ENCODE measurements at regions not wholly inside any gene's neighbourhood (a gene's known extent, or its start where the extent isn't known, plus 50 kb on each side); places are given as distances from the start of the nearest gene placed in this dataset.

DNA sequence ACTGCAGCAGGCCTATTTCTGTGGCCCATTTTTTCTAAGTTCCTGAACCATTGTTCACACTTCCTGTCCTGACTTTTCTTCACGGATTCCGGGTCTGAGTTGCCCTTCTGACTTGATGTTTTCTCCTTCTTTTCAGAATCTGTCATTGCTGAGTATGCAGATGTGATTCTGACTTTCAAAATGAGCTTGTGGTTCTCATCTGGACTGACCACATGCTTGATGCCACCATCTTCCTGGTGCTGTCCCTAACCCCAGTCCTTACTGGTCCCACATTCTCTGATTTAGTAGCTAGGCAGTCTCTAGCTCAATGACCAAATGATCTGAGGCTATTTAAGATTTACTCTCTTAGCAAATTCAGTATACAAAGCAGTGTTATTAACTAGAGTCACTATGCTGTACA is 822.3 kb upstream of the TENM3 start:
- no peak for DNase-seq

DNA sequence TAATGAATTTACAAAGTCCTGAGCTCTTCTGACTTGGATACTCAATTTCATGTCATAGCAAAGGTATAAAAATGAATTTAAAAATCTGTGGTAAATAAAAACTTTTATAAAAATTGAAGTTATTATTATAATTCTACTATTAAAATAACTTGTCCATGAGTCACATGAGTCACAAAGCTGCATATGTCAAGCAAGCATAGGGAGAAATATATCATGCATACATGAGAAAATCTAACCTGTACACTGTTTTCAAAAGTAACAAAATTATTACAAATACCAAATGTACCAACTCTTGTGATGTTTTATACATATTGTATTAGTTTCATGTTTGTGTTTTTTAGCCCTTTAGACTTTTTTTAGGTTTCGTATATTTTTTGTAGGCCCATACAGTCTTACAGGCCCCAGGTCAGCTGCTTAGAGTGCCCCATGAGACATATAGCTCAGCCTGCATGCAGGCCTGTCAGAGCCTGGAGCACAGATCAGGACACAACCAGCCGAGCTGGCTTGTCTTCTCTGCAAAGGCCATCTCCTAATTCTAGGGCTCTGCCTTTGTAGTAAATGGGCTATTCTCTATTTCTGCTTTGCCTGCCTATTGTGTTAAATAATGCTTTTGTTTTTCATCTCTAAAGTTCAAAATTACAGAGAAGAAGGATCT is 818.7 kb upstream of the TENM3 start:
- no peak for DNase-seq

DNA sequence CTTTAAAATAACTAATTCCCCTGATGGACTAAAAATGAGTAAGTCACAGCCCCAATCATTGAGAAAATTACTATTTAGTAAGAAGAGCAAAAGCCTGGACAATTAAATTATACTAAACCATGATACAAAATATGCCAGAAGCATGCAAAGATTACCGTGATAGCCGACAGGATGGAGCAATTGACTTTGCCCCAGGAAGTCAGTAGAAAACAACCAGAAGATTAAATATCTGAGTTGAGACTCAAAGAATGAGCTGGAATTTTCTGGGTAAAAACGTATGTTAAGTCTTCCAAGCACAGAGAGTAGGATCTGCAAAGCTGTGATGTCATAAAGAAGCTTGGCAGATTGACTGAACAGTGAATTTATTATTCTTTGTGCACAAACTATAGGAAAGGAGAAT is 816.1 kb upstream of the TENM3 start:
- no peak for DNase-seq

DNA sequence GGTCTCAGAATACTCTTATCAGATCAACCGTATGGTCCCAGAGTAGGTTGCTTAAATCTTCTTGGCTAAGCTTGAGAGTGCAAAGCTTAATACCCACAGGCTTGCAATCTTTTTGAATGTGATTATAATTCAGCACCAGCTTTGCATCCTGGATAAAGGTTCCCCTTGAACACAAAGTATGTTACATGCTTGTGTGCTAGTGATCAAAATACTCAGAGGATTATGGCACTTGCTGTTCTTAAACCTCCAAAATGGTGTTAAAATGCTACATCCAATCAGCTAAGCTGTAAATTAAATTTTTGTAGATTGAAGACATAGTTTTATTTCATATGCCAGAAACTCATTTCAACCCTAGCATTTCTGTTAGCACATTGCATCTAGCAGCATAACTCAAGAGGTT is 812.2 kb upstream of the TENM3 start:
- DNase-seq, result no peak

DNA sequence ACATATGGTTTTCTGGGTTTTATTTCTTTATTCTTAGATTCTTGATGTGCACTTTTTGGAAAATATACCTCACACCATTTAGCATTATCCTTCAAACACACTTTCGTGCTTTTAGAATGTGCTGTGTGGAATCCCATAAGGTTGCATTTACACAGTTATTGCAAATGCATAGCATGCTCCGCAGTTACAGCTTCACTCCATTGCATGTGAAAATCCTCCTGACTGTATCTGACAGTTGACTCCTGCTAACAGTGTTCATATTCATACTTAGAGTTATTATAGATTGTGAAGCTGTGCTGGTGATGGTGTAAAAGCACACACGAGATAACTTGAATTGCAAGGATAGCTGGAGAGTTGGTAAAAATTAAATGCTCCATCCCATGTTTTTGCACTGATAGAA is 811.5 kb upstream of the TENM3 start:
- no peak for DNase-seq

DNA sequence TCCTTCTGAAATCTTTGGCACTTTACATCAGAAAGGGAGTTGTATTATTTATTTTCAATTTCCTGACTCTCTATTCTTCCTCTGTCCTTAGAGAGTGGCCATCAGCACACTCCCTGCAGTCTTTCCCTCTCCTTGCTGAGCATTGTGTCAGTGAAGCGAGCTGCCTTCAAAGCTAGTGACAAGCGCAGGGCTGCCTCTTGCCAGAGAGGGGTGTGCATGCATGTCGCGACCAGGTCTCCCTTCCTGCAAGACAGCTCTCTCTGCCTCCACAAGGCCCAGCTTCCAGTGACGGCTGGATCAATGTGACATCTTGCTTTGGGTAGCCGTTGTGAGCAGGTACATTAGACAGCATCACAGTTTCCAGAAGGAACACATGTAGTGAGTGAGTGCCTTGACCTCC is 810.9 kb upstream of the TENM3 start:
- DNase-seq, result no peak

DNA sequence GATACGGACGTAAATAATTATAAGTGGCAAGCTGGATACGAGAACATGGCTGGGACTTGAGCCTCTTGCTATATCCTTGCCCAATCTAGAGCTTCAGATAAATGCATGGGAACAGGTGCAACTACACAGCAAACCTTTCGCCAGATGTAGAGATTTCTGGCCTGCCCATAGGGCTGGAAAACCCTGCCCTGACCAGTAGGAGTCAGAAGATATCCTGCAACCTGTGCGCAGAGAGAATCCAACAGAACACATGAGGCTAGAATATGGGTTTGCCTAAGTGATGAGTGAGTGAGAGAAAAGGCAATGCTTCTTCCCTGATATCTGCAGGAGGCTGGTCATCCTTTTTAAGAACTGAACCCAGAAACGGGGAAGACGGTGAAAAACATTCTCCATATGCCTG is 805.3 kb upstream of the TENM3 start:
- no peak for DNase-seq

DNA sequence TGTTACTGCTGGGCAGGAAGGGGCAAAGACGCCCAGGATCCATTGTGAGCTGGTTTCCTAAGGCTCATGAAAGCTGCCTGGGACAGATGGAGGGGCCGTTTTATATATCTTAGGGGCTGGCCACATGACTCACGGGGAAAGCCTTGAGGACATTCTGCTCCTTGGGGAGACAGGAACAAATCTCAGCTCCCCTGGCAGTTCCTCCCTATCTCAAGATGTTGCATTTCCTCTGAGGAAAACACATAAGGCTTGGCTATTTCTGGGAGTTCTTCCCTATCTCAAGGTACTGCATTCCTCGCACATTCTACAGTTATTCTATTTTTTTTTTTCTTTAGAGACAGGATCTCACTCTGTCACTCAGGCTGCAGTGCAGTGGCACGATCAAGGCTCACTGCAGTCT is 804.6 kb upstream of the TENM3 start:
- no peak for DNase-seq

DNA sequence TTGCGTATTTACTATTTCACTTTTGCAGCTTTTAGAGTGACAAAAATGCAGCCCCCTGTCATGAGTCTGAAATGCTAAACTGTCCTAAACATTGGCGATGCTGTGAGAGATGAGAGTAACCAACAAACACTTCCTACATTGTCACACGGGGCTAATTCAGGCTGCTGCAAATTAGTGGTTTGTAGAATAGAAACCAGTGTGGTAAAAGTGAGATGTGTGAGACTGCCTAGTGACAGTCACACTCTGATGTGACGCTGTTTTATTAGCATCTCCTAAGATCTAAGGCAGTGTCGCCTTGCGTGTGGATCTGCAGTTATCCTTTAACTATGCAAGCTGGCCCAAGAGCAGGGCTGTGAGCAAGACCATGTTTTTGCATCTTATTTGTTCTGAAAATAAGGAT is 800.2 kb upstream of the TENM3 start:
- DNase-seq, result no peak

DNA sequence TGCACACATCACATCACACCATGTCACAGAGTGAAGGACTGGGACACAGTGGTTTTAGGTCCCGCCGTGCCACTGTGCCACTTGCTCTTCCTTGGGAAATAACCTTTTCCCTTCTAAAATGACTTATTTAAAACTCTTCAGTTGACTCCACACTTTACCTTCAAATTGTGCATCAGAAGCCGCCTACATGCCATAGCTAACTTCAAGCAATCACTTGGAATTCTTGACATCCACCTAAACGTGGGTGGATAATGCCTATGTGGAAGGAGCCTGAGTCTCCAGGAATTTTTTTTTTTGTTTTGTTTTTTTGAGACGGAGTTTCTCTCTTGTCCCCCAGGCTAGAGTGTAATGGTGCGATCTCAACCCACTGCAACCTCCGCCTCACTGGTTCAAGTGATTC is 777.4 kb upstream of the TENM3 start:
- no peak for DNase-seq

DNA sequence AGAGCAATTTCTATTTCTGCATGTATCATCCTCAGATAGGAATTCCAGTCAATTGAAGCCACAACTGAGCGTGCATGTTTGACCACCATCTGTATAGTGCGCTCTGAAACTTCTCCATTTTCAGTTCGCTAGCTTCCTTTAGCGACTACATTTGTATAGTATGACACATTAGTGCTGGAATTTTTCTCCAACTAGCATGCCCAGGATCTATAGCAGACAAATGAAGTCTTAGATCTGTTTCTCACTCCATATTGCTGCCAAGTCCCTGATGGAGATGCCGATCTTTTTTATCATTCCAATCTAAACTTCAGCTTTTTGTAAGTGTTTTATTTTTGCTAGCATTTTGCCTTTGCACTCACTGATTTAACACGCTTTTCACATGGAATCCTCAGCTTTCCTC is 774.8 kb upstream of the TENM3 start:
- no peak for DNase-seq

DNA sequence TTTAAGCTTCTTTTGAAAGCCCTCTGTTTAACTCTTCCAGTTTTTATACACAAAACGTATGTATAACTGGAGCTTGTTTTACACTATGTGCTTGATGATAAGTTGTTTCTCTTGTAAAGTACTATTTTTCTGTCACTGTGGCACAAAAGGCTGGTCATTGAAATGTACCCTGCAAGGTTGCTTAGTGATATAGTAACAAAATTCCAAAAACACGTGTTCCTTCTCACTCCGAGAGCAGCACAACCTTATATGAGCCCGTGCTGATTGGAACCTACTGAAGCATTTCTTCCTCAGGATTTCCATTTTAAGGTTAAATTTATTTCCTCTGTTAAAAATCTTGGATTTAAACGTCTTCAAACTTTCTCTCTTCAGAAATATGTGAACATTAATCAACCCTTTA is 772.9 kb upstream of the TENM3 start:
- no peak for DNase-seq

DNA sequence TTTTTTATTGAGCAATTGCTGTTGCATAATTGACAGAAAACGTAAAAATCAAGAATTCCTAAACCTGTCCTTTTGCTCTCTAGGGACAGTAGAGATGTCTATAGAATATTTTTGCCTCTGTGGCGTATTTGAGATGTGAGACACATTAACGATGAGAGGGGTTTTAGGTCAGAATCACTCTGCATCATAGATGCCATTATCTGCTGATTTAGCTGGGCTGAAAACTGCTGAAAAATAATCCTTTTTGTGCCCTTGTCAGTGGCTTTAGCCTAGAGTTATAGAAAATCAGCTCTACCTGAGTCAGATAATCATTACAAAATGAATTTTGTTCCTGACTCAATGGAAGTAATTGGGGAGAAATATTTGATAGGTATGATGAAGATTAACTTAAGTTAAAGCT is 767.8 kb upstream of the TENM3 start:
- DNase-seq, result no peak

DNA sequence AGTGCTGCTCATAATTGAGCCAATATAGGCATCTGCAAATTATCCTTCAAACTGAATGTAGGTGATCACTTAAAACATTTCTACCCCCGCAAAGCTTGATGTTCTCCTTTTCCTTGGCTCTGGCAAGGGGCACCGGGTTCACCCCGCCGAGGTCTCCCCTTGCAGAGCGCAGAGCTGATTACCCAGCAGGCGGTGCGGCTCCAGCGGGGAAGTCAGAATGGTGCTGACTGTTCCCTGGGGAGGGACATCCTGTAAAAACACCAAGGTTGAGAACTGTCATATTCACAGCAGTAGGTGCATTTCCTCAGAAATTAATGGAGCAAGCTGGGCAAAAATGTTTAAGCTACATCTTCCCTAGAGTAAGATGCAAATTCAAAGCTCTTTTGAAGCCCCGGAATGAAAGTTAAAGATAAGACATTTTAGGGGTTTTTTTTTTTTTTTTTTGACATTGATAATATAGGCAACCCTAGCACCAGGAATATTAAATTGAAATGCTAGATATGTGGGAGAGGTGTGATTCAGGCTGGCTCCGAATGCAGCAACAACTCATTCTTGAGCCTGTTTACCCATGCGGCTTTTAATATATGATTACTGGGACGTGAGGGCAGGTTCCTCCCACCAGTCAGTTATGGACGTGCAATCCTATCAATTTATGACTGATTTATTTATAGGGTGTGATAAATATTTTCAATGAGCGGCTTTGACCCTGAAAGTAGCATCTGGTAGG is 767.3 kb upstream of the TENM3 start:
- no peak for DNase-seq

DNA sequence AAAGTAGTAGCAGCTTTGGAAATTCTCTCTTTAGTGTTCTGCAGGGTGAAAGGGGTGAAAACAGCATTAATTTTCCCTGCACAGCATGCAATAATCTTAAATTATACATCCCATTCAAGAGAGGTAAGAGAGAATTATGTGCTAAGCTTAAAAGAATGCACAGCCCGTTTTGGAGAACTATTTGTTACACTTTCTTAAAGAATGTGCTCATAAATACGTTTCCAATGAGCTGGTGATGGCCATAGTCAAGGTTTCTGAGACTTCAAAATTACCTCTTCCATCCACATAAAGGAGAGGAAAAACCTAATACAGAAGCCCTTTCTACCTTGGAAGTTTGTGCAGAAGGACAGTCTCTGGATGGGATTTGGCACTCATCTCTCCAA is 766.7 kb upstream of the TENM3 start:
- DNase-seq, result no peak

DNA sequence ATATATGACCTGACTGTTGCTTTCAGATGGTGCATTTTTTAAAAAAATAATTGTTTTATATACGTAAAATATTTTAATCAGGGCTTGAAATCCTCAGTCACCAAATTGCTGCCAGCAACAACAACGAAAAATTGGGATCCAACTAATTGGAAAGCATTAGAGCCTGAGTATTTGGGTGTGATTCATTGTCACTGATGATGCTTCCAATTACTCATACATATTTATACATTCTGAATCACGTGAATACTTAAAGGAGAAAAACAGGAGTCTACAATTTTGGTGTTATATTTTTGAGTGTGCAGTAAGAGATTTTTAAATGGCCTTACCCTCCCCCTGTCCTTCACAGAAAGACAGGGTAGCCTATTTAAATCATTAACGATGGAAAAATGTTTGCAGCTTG is 765.6 kb upstream of the TENM3 start:
- DNase-seq, result no peak

DNA sequence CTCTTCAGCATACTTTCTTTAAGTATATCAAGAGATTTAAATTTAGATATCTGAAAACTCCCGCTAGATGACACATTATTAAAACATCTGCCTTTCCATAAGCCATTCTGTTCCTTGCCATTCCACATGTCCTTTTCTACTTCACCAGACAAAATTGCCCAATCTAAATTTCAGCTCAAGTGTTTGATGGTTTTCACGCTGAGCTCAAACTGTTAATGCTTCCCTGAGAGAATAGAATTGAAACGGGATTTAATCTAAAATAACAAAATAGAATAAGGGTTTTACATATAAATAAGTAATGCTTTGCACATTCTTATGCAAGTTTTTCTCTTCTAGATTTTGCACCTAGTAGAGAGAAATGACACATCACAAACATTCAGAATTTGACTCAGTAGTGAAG is 764.5 kb upstream of the TENM3 start:
- DNase-seq, result no peak

DNA sequence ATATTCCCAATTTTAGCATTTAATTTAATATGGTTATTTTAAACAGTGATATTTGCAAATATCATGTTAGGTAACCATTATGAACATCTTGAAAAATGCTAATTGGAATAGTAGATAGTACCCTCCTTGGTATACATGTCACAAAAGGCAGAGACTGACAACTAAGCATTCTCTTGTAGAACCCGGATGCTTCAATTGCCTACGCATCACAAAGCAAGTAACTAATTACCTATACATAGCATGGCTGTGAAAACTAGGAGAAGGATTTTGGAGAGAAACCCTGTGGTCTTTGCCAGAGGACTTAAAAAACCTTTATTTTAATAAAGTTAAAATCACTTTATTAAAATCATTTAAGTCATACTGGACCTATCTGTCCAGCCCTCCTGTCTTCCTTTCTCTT is 764.1 kb upstream of the TENM3 start:
- DNase-seq, result no peak

DNA sequence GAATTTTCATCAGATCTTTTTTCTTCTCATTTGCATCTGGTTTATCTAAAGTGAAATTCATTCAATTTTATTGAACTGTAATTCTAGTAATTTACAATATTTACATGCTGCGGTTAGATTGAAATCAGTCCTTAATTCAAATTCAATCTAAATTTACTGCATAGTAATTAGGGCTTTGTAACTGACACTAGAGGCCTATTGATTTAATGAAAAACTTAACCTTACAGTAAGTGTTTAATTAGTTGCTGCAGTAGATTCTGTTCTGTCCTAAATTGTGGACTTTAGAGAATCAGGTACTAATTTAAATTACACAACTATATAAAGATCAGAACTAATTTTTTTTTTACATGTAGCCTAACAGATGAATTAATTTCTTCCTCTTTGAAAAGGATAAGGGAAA is 758.8 kb upstream of the TENM3 start:
- DNase-seq, result no peak

DNA sequence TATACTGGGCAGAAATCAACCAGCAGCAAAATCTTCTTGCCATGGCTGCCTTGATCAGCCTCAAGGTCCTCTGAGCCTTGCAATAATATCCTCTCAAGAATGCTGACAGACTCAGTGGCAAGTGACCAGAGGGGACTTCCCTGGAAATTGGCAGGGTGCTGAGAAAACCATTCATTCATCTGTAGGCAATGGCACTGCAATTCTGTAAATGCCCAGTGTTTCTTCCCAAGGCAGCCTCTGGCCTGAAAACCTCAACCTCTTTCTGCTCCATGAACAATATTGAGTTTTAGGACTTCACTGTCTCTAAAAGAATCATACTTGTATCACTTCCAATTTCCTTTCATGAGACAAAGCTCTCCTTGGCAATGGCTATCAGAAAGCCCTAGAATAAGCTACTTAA is 754.3 kb upstream of the TENM3 start:
- no peak for DNase-seq

DNA sequence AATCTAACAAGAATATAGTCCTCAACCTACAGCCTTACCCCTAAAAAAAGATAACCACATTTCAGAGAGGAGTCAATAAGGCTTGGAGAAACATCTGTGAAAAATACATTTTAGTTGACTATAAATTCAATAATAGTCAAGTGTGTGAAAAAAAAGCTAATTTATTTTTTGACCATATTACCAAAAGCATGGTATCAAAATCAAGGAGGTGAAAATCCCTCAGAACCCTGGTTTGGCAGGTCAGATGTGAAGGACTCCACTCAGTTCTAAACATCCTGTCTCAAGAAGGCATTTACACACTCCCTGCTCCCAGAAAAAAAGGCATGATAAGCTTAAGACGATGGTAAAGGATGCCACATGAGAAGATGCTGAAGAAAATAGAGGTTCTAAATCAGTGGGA is 745.1 kb upstream of the TENM3 start:
- DNase-seq, result no peak

DNA sequence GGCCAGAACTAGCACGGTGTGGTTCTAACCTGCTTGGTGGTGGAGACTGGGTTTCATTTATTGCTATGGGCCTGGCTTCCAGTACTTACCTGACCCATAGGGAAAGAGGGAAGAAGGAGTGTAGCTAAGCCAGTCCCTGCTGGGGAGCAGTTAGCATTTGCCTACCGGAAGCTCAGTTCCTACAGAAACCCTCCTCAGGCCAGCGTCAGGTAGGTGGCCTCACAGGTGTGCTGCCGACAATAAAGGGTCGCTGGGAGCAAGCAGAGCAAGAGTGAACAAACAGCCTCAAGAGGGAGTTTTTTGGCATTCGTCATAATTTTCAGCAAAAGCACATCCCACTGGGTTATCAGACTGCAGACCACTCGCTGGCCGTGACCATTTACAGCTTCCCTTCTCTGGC is 740.6 kb upstream of the TENM3 start:
- DNase-seq, result no peak

DNA sequence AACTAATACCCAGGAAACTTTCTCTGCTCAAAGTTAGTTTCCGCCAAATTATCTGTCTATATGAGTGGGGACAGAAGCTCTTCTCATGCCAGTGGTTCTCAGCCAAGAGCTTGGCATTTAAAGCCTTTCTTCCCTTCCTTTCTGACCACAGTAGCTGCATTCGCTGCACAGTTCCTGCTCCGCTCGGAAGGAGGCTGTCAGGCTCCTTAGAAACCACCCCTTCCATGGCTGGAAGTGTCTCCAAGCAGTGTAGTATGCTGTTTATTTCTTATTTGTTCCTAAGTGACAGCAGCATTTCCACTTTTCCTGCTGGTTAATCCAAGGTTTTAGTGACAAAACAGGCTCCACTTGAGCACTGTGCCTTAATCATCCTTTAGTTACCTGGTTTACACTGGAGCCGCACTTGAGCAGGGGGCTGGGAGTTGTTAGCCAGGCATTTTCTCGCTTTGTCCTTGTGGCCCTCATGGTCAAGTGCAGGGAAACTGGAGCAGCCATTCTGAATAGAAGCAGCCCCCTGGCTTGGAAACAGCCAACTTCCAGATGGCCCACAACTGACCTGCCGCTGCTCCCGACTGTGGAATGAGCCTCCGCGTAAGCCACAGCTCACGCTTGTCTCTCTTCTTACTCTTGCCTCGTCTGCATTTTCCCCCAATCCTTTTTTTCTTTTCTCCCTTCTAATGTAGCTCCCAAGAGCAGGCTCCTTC is 739.4 kb upstream of the TENM3 start:
- DNase-seq, result no peak

DNA sequence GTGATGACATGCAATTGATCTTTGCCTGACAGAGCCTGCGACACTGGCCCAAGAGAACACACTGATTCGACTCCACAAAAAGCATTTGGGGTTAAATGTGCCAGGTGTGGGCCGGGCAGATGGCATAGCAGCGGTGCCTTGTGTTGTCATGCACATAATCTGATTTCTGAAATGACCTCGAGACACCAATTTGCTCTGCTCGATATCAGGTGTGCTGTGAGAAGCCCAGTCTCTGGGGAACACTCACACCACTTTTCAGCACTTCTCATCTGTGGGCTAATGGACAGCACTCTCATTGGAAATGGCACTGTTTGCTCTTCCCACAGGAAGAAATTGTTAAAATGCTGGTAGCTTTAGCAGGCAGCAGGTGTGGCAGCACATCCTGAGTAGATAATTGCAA is 738.3 kb upstream of the TENM3 start:
- no peak for DNase-seq
